NCI-H1694 treated with DMSO at 0.1 percent for 48 hours (cell line): ENCODE measurements at regions not wholly inside any gene's neighbourhood (a gene's known extent, or its start where the extent isn't known, plus 50 kb on each side); places are given as distances from the start of the nearest gene placed in this dataset.
"Not testable (repeated sequence)": the region's sequence is repeated elsewhere in the genome, so short reads cannot be mapped to it uniquely, and the experiment has no call there.

Source experiments
- DNase-seq: peaks from one replicate; lab custom pipeline; 2025; lab: John Stamatoyannopoulos, UW

DNA sequence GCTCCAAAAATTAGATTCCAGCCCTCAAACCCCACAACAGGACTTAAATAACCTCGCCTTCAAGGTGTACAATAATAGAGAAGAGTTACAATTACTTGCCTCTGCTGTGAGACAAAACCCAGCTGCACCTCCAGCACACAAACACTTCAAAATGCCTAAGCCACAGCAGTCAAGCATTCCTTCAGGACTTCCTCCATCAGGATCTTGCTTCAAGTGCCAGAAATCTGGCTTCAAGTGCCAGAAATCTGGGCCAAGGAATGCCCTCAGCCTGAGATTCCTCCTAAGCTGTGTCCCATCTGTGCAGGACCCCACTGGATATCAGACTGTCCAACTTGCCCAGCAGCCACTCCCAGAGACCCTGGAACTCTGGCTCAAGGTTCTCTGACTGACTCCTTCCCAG lies 1088.3 kb downstream of the SORCS3 start:
- no peak for DNase-seq

DNA sequence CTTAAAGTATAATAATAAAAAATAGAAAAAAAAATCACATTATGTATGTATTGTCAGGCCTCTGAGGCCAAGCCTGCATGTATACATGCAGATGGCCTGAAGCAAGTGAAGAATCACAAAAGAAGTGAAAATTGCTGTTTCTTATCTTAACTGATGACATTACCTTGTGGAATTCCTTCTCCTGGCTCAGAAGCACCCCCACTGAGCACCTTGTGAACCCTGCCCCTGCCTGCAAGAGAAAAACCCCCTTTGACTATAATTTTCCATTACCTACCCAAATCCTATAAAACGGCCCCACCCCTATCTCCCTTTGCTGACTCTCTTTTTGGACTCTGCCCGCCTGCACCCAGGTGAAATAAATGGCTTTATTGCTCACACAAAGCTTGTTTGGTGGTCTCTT lies 1086.5 kb downstream of the SORCS3 start:
- not testable (repeated sequence) for DNase-seq

GRCh38 chr10:105727131-105727530 lies 1086.0 kb downstream of the SORCS3 start:
- DNase-seq, result no peak

GRCh38 chr10:105726149-105726548 lies 1085.1 kb downstream of the SORCS3 start:
- DNase-seq, result no peak

GRCh38 chr10:105725007-105725406 lies 1083.9 kb downstream of the SORCS3 start:
- DNase-seq, result no peak

DNA sequence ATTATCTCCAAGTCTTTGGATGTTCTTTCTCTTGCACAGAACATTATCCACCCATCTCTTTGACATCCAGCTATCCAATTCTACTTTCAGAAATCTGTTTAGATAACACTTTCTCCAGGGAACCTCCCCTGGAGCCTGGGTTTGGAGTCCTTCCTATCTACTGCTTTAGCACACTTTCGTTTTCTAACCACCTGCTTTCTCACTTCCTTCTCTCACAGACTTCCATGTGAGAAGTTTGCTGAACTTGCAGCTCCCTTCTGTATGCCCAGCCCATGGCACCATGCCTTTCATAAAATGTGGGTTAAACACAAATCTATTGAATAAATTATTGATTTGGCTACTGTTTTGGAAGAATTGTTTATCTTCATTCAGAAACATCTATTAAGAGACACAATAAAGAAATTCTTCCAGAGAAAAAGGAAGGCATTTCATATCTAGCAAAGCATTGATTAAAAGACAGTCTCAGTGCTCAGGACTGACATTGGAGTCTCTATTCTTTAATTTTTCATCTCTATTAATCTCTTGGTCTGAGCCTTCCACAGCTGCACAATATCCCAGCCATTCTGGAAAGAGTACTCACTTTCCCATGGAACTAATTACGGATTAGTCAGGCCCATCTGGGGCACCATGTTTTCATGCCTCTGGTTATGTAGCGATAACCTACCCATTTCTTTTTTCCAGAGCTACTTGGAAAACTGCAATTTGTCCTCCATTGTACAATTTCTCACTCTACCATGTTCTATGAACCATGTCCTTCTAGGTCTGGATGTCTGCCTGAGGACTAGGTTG lies 1077.3 kb downstream of the SORCS3 start:
- DNase-seq, result no peak

DNA sequence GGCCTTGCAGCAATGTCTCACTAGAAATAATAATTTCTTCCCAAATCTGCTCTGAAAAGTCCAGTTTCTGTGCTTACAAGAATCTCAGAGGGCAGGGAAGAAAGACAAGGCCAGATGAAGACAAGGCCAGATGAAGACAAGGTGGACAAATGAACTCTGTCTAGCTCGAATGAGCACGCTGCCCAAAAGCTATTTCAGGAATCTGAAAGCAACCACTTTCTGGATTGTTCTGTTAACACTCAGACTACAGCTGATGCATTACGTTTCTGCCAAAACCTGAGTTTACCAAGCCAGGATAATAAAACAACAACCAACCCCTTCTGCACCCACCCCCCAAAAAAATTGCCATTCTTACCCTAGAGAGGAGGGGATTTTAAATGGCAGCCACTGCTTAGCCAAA lies 1073.6 kb downstream of the SORCS3 start:
- DNase-seq, result no peak

DNA sequence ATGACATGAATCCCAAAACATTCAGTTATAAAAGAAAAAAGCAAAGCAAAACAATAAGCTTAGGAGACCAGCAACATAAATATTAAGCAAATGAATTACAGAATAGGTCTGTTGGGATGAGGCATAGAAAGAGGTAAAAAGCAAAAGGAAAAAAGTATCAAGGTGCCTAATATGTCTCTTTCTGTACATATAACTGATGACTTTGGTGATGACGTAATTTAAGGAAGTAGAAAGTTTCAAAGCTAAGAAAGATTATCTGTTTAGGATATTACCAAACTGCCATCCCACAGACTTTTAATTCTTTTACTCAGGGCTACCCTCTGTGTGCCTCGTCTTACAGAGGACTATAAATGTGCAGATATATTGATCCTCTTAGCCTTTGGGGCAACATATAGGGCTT lies 1066.5 kb downstream of the SORCS3 start:
- DNase-seq, result no peak

- no peak for DNase-seq
Observed at GRCh38 chr10:105706281-105707026, 1065.4 kb downstream of the SORCS3 start.

DNA sequence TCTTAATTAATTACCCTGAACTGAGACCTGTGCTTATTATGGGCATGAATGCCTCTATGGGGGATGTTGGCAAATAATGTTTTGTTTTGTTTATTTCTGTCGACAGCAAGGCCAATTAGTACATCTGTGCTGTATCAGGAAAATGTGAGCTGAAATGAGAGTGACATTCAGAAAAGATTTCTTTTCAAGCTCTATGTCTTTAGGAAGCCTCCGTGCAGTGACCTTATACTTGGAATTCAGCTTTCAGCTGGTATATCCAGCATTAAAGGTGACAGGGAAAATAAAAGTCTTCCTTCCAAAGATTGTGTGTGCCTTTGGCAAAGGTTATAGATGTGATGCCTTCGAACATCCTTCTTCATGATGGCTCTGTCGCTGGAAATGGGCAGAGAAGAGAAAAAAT lies 1061.1 kb downstream of the SORCS3 start:
- DNase-seq, result no peak

DNA sequence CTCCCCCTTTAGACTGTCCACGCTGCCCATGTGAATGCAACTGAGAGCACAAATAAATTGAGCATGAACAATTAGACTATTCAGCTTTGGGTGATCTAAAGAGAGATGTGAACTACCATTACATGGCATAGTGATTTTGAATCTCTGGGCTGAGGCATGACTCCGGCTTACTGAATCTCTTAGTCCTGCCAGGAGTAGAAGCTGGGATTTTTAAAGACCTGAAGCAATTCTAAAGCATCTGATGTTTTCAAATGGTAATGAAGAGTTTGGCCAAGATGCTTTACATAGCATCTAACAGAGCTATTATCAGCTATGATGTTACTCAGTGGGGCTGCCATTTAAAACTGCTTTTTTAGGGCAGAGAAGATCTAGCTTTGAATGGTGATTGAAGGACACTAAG lies 1059.1 kb downstream of the SORCS3 start:
- no peak for DNase-seq

- no peak for DNase-seq
Observed at GRCh38 chr10:105699504-105699903, 1058.4 kb downstream of the SORCS3 start.

- no peak for DNase-seq
Observed at GRCh38 chr10:105698592-105698991, 1057.5 kb downstream of the SORCS3 start.

DNA sequence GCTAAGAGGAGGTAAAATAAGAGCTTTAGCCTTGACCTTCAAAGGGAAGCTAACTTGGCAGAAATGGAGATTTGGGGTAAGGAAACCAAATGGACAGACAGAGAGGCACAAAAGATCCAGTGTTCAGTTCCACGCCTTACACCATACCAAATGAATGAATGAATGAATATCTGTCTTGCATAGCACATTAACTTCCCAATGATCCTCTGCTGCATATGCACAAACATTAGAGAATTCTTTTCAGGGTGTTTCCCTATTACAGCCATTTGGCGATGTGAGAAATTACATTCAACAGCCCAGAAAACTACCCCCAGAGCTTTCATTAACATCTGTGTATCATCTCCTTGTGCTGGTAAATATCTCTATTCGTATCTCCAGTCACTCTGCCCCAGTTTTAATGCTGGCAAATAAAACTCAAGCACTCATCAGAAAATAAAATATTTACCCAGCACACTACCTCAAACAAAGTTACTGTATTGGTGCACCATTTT lies 1056.2 kb downstream of the SORCS3 start:
- DNase-seq, result no peak

GRCh38 chr10:105691811-105692210 lies 1050.7 kb downstream of the SORCS3 start:
- DNase-seq, result peak; percentile 2

GRCh38 chr10:105682911-105683310 lies 1041.8 kb downstream of the SORCS3 start:
- DNase-seq, result no peak

DNA sequence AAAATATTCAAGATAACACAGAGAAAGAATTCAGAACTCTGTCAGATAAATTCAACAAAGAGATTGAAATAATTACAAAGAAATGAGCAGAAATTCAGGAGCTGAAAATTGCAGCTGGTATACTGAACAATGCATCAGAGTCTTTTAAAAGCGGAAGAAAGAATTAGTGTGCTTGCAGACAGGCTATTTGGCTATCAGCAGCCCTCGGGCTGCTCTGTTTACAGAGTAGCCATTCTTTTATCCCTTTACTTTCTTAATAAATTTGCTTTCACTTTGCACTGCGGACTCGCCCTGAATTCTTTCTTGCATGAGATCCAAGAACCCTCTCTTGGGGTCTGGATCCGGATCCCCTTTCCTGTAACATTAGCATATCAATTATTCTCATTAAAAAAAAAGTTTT lies 1040.0 kb downstream of the SORCS3 start:
- DNase-seq, result no peak

DNA sequence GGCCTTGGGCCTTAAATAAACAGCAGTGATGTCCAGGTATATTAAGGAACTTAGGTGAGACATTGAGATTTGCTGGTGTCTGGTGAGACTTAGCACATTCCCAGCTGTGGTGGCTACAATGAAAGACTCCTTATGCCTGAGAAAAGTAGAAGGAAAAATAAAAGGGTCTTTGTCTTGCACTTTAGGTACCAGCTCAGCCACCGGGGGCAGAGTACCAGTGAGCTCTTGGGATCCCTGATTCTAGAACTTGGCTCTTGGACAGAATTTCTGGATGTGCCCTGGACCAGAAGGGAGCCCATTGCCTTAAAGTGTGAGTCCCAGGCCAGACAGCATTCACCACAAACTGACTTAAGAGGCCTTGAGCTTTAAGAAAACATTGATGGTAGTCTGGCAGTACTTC lies 1038.7 kb downstream of the SORCS3 start:
- DNase-seq, result no peak

- no peak for DNase-seq
Observed at GRCh38 chr10:105675333-105675732, 1034.2 kb downstream of the SORCS3 start.

DNA sequence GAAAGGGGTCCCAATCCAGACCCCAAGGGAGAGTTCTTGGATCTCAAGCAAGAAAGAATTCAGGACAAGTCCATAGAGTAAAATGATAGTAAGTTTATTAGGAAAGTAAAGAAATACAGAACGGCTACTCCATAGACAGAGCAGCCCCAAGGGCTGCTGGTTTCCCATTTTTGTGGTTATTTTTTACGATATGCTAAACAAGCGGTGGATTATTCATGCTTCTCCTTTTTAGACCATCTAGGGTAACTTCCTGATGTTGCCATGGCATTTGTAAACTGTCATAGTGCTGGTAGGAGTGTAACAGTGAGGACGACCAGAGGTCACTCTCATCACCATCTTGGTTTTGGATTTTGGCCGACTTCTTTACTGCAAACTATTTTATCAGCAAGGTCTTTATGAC lies 1033.4 kb downstream of the SORCS3 start:
- no peak for DNase-seq

DNA sequence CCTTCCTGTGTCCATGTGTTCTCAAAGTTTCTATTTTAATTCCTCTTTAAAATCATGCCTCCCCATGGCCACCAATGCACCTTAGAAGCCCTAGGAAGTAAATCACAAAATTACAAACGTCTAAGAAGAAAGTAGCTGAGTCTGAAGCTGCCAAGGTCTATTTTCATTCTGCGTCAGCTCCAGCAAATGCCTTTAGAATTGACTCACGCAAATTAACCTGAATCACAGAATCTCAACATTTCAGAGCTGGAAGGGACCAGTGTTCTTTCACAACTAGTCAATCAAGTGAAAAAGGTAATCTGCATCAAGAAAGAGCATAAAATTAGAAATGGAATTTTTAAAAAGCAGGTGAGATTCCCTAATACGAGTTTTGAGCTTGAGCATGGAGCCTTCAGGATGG lies 1017.6 kb downstream of the SORCS3 start:
- no peak for DNase-seq

DNA sequence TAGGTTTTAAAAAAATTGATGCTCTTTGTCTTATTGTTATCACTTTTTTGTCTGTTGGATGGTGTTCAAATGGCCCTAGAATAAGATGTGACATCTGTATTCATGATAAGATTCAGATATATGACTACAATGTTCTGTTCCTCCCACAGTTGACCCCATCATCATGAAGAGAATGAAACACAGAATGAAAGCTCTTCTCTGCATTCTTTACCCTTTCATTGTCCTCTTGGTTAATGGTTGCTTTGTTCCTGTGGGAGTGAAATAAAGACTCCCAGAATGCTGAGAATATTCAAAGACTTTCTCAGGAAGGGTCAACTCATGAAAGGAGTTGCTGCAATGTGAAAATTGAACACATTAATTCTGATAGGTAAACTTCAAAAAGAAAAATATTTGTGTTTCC lies 1015.8 kb downstream of the SORCS3 start:
- no peak for DNase-seq

- DNase-seq, result no peak
Observed at GRCh38 chr10:105650306-105650705, 1009.2 kb downstream of the SORCS3 start.
